ENCODE measurements at regions not wholly inside any gene's neighbourhood (a gene's known extent, or its start where the extent isn't known, plus 50 kb on each side); places are given as distances from the start of the nearest gene placed in this dataset.
A peak's percentile ranks its signal among the peaks of the same experiment; 100 is the strongest.

- H3K27me3 ChIP-seq: no peaks in the 10 kb centered on the region
- H3K27ac ChIP-seq: no peak overlapping the region
- intact Hi-C loops (cut with DNase I; ENCODE audit: low total_unique reads): no loop called here
- no peaks in the 10 kb centered on the region for H3K36me3 ChIP-seq
- TF ChIP-seq CTCF (IDR thresholded peaks at IDR 0.05): no peak
- TF ChIP-seq POLR2AphosphoS5 (IDR thresholded peaks at IDR 0.05): no peak
- no peak for TF ChIP-seq POLR2A (IDR thresholded peaks at IDR 0.05)
- peaks cover 5 to 13% (median 13%) of the 10 kb centered on the region in 4 donors for H3K4me1 ChIP-seq
- no peak overlapping the region for H3K4me3 ChIP-seq
- H3K9me3 ChIP-seq: no peaks in the 10 kb centered on the region
- WGBS, 2 donors (ENCODE audit: low coverage in 1 of 2): 63% methylated on average over 14 of the region's 15 CpGs; no CpG with 5 or more reads in 1 of the 2 donors
- in situ Hi-C loops (cut with MboI; ENCODE audit: low pct_ligation_motif_present in 1 of 4, low pct_unique_long_range_greater_than_20kb in 1 of 4, low sequenced_read_pairs in 3 of 4): no loop called here
- no peak for DNase-seq
Measured at GRCh38 chr2:240368781-240369331, 66.6 kb upstream of the GPC1 start.

- WGBS, 2 donors (ENCODE audit: low coverage in 1 of 2): 67% methylated on average over 4 of the region's 4 CpGs; no CpG with 5 or more reads in 1 of the 2 donors
- no peak for DNase-seq
- Histone ChIP-seq H3K4me3 (no peak overlapping the region), H3K36me3 (no peaks in the 10 kb centered on the region), H3K27ac (peak overlapping the region; percentile 46 to 81 (median 70)), H3K4me1 (peaks cover 8 to 18% (median 17%) of the 10 kb centered on the region in 4 donors), H3K27me3 (no peaks in the 10 kb centered on the region), H3K9me3 (no peaks in the 10 kb centered on the region)
- TF ChIP-seq POLR2A (IDR thresholded peaks at IDR 0.05) (no peak), CTCF (IDR thresholded peaks at IDR 0.05) (no peak), POLR2AphosphoS5 (IDR thresholded peaks at IDR 0.05) (no peak)
- in situ Hi-C loops (cut with MboI; ENCODE audit: low pct_ligation_motif_present in 1 of 4, low pct_unique_long_range_greater_than_20kb in 1 of 4, low sequenced_read_pairs in 3 of 4) (no loop called here), intact Hi-C loops (cut with DNase I; ENCODE audit: low total_unique reads) (no loop called here)
Measured at GRCh38 chr2:240369335-240369734, 66.1 kb upstream of the GPC1 start.

DNA sequence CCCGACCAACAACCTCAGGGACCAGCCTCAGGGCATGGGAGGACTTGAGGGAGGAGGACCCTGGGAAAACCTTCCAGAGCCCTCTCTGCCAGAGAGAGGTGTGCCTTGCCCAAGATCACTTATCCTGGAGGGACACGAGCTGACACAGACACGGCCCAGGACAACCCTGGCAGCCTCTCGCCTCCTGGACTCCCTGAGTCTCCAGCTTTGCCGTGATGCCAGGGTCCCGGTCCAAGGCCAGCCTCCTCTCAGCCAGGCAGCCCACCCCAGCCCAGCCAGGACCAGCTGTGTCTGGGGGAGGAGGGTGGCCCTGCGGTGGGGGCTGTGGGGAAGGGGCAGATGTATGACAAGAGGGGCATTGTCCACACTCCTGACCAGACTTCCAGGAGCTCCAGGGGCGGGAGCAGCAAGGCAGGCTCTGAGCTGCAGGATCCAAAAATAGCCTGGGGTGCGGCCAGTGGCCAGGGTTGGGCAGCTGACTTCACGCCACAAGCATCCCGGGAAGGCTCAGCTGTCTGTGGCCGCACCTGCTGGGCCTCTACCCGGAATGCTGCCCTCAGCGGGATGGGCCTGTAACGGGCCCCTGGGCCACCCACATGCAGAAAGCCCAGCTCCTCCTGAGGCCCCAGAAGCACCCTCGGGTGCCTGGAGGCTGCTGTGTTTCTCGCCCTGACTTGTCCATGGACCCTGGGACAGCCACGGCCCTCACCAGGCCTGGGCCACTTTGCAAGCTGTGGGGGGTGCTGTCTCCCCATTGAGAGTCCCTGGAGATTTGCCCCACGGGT lies 65.5 kb upstream of the GPC1 start:
- Histone ChIP-seq H3K27me3 (no peaks in the 10 kb centered on the region), H3K9me3 (no peaks in the 10 kb centered on the region), H3K36me3 (no peaks in the 10 kb centered on the region), H3K4me3 (no peak overlapping the region), H3K27ac (peak overlapping the region; percentile 57 to 81 (median 70)), H3K4me1 (peaks cover 8 to 22% (median 19%) of the 10 kb centered on the region in 4 donors)
- in situ Hi-C loops (cut with MboI; ENCODE audit: low pct_ligation_motif_present in 1 of 4, low pct_unique_long_range_greater_than_20kb in 1 of 4, low sequenced_read_pairs in 3 of 4): no loop called here
- intact Hi-C loops (cut with DNase I; ENCODE audit: low total_unique reads): no loop called here
- no peak for TF ChIP-seq EP300 (IDR thresholded peaks at IDR 0.05; ENCODE audit: low read depth)
- peak in 1 of 3 donors; percentile 28 for TF ChIP-seq POLR2AphosphoS5 (IDR thresholded peaks at IDR 0.05)
- TF ChIP-seq POLR2A (IDR thresholded peaks at IDR 0.05): no peak
- WGBS, 2 donors (ENCODE audit: low coverage in 1 of 2): 38% methylated on average over 19 of the region's 19 CpGs; no CpG with 5 or more reads in 1 of the 2 donors
- DNase-seq: peak; percentile 33

GRCh38 chr2:240371129-240372000 lies 64.1 kb upstream of the GPC1 start:
- Histone ChIP-seq H3K9me3 (no peaks in the 10 kb centered on the region), H3K4me3 (no peak overlapping the region), H3K4me1 (peaks cover 8 to 22% (median 19%) of the 10 kb centered on the region in 4 donors), H3K27me3 (no peaks in the 10 kb centered on the region), H3K27ac (no peak overlapping the region), H3K36me3 (no peaks in the 10 kb centered on the region)
- no peak for TF ChIP-seq EP300 (IDR thresholded peaks at IDR 0.05; ENCODE audit: low read depth)
- TF ChIP-seq POLR2A (IDR thresholded peaks at IDR 0.05): no peak
- TF ChIP-seq POLR2AphosphoS5 (IDR thresholded peaks at IDR 0.05): no peak
- no peak for TF ChIP-seq CTCF (IDR thresholded peaks at IDR 0.05)
- WGBS, 2 donors (ENCODE audit: low coverage in 1 of 2): 80 to 90% methylated on average over 3 to 21 of the region's 22 CpGs
- in situ Hi-C loops (cut with MboI; ENCODE audit: low pct_ligation_motif_present in 1 of 4, low pct_unique_long_range_greater_than_20kb in 1 of 4, low sequenced_read_pairs in 3 of 4): no loop called here
- DNase-seq: no peak
- intact Hi-C loops (cut with DNase I; ENCODE audit: low total_unique reads): no loop called here
